NCI-H2029 treated with DMSO at 0.1 percent for 48 hours (cell line): ENCODE measurements at regions not wholly inside any gene's neighbourhood (a gene's known extent, or its start where the extent isn't known, plus 50 kb on each side); places are given as distances from the start of the nearest gene placed in this dataset.

Experiments used
- DNase-seq: peaks from one replicate; lab custom pipeline; 2025; lab: John Stamatoyannopoulos, UW

- no peak for DNase-seq
These were observed 51.3 kb upstream of the RELL1 start for GRCh38 chr4:37737466-37737865.
